Mesodermal cell (in vitro differentiated cells): ENCODE measurements at regions not wholly inside any gene's neighbourhood (a gene's known extent, or its start where the extent isn't known, plus 50 kb on each side); places are given as distances from the start of the nearest gene placed in this dataset.

Source experiments
- H3K27ac ChIP-seq: 2 replicates; pipeline ENCODE4 v1.7.0; 2013; ENCODE audit warnings: mild to moderate bottlenecking, low read depth, low read length, moderate library complexity; ENCODE audit not compliant: severe bottlenecking
- H3K36me3 ChIP-seq: 2 replicates; pipeline ENCODE4 v1.7.1; 2013; ENCODE audit warnings: mild to moderate bottlenecking, low read length, moderate library complexity; ENCODE audit not compliant: control insufficient read depth, insufficient read depth
- H3K4me1 ChIP-seq: one replicate; pipeline ENCODE4 v1.7.1; 2013; ENCODE audit warnings: mild to moderate bottlenecking, low read length; ENCODE audit not compliant: insufficient read depth, control insufficient read depth, poor library complexity, severe bottlenecking
- H3K4me3 ChIP-seq: 2 replicates; pipeline ENCODE4 v1.7.0; 2013; ENCODE audit warnings: low read length, control low read depth, mild to moderate bottlenecking; ENCODE audit not compliant: insufficient read depth, poor library complexity, severe bottlenecking; ENCODE audit errors: extremely low read depth
- H3K9me3 ChIP-seq: 2 replicates; pipeline ENCODE4 v1.7.1; 2013; ENCODE audit warnings: mild to moderate bottlenecking, low read length, moderate library complexity; ENCODE audit not compliant: control insufficient read depth
- WGBS, 2 experiments: methylation state at CpG; one replicate each; pipeline ENCODE4 v1.1.5; 2013; ENCODE audit warnings: missing lambda C conversion rate in 2 of 2; ENCODE audit not compliant: insufficient coverage in 2 of 2; 5-methylcytosine and 5-hydroxymethylcytosine counted together

DNA sequence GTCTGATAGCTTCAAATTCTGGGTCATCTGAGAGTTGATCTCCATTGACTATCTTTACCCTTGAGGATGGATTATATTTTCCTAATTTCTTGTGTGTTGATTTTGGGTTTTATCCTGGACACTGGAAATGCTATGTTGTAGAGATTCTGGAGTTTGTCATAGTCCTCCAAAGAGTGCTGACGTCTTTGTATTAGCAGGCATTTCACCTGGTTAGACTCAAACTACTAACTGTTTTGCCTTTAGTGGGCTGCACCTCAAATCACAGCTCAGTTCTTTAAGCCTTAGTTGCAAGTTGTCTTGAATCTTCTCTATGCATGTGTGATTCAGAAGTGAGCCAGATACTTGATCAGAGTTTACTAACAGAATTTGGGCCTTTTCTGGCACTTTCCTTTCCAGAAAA lies 264.3 kb downstream of the RPS24 start:
- 92% methylated on average over 1 of the region's 1 CpG; no CpG with 5 or more reads in 1 of the 2 experiments for WGBS, 2 experiments
- Histone ChIP-seq H3K4me1 (peaks cover 37% of the 10 kb centered on the region), H3K9me3 (no peaks in the 10 kb centered on the region), H3K36me3 (no peaks in the 10 kb centered on the region), H3K4me3 (no peak overlapping the region), H3K27ac (no peak overlapping the region)

DNA sequence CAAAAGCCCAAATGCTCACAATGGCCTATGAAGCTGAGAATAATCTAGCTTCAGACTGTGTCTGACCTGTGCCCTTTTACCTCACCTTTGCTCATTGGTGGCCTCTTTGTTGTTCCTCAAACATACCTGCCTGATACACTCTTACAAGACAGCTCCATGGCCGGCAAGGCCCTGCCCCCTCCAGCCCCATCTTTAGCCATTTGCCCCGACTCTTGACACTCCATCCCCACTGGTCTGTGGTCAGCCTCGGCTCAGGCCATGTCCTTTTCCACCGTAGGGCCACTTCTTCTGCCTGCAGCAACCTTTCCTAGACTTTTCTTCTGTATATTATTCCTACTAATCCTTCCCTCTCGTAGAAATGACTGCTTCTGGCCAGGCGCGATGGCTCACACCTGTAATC lies 265.2 kb downstream of the RPS24 start:
- 91 to 94% methylated on average over 3 to 4 of the region's 7 CpGs for WGBS, 2 experiments
- no peak overlapping the region for H3K27ac ChIP-seq
- no peaks in the 10 kb centered on the region for H3K9me3 ChIP-seq
- H3K4me3 ChIP-seq, result no peak overlapping the region
- no peaks in the 10 kb centered on the region for H3K36me3 ChIP-seq
- H3K4me1 ChIP-seq, result peaks cover 29% of the 10 kb centered on the region

DNA sequence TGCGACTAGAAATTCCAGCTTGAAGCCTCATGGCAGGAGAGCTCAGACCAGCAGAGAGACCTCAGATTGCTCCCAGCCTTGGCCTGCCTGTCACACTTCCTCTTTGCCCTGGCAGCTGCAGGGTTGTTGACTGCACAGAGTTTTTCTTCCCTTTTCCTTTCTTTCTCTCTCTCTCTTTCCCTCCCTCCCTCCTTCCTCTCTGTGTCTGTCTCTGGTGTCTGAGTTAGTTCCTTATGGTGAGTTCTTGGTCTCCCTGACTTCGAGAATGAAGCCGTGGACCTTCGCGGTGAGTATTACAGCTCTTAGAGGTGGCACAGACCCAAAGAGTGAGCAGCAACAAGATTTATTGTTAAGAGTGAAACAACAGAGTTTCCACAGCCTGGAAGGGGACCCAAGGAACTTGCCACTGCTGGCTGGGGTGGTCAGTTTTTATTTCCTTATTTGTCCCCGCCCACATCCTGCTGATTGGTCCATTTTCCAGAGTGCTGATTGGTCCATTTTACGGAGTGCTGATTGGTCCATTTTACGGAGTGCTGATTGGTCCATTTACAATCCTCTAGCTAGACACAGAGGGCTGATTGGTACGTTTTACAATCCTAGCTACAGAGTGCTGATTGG lies 266.3 kb downstream of the RPS24 start:
- no peak overlapping the region for H3K4me3 ChIP-seq
- H3K27ac ChIP-seq, result no peak overlapping the region
- 94 to 96% methylated on average over 6 to 9 of the region's 9 CpGs for WGBS, 2 experiments
- H3K36me3 ChIP-seq, result no peaks in the 10 kb centered on the region
- no peaks in the 10 kb centered on the region for H3K9me3 ChIP-seq
- H3K4me1 ChIP-seq, result peaks cover 21% of the 10 kb centered on the region

DNA sequence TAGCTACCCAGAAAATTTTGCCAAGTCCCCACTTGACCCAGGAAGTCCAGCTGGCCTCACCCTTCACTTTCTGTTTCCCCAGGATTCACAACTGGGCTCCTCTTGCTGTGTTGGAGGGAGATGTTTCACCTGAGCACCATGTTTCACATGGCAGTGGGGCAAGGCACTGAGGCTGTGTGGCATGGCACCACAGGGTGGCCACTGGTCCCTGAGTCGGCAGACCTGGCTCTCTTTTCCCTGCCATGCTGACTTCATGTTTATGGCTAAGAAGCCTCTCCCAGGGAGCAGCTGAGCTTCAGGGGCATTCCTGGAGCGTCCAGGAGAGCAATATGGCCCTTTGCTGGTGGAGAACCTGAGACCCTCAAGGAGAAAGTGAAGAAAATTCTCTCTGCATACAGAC lies 266.9 kb downstream of the RPS24 start:
- Histone ChIP-seq H3K4me3 (no peak overlapping the region), H3K9me3 (no peaks in the 10 kb centered on the region), H3K27ac (no peak overlapping the region), H3K36me3 (no peaks in the 10 kb centered on the region), H3K4me1 (peaks cover 15% of the 10 kb centered on the region)
- WGBS, 2 experiments, result 95 to 100% methylated on average over 1 to 2 of the region's 2 CpGs

DNA sequence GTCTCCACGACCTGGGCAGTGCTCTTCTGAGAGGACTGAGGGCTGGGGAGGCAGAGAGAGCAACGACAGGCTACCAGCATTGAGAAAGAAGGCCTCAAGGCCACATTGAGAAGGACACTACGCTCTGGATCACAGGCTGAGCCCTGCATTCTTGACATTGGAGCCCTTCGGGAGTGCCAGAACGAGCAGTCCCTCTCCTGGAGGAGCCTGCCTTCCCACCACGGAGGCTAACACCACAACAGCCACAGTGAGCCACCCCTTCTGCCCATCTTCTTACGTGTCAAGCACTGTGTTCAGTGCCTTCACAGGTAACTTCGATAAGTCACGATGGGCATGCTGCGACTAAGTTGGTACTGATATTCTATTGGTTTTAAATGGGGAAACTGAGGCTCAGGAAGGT lies 267.8 kb downstream of the RPS24 start:
- no peaks in the 10 kb centered on the region for H3K36me3 ChIP-seq
- no peaks in the 10 kb centered on the region for H3K9me3 ChIP-seq
- no peak overlapping the region for H3K4me3 ChIP-seq
- 91 to 92% methylated on average over 10 of the region's 10 CpGs for WGBS, 2 experiments
- H3K4me1 ChIP-seq, result peaks cover 14% of the 10 kb centered on the region
- no peak overlapping the region for H3K27ac ChIP-seq

DNA sequence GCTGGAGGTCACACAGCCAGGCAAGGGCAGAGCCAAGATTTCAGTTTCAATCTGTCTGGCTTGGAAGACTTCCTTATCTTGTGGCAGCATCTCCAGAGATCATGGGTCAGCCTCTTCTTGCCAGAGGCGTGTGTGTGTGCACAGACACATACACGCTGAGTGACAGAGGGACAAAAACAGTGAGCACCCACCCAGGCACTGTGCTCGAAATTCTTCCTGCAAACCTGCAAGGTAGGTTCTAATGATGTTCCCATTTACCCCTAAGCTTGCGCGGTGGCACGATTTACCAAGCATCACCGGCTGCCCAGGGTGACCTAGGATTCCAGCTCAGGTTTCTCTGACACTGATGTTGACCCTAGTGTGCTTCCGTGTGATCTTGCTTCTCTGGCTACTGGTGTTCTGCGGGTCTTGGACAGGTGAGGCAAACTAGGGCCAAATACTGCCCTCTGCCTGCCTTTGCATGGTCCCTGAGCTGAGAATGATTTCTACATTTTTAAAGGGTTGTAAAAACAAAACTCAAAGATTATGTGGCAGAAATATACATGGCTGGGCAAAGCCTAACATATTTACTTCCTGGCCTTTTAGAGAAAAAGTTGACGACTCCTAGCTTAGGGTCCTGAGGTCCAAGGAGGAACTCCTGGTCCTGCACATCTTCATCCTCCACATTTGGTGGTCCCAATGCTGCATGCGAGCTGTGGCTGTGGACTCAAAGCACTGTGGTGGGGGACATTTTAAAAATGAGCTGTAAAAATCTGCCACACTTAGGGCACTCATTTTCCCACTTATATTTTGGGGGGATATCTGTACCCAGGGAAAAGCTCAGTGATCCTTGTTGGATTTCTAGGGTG lies 268.5 kb downstream of the RPS24 start:
- H3K9me3 ChIP-seq, result no peaks in the 10 kb centered on the region
- H3K27ac ChIP-seq, result peak overlapping the region; percentile 78
- no peak overlapping the region for H3K4me3 ChIP-seq
- H3K4me1 ChIP-seq, result peaks cover 14% of the 10 kb centered on the region
- no peaks in the 10 kb centered on the region for H3K36me3 ChIP-seq
- 83 to 85% methylated on average over 9 to 10 of the region's 11 CpGs for WGBS, 2 experiments

DNA sequence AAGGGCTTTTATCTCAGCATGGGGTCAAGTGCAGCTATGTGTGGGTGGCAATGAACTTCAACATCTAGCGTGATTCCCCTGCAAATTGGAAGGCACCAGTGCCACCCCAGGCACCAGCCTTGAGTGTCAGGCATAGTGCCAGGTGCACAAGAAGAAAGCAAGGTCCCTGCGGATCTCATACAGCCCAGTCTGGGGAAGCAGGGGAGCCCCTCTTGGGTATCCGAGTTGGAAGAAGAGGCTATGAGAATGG lies 269.0 kb downstream of the RPS24 start:
- Histone ChIP-seq H3K4me3 (peak overlapping the region; percentile 37), H3K36me3 (no peaks in the 10 kb centered on the region), H3K27ac (peak overlapping the region; percentile 78), H3K9me3 (no peaks in the 10 kb centered on the region), H3K4me1 (peaks cover 14% of the 10 kb centered on the region)
- WGBS, 2 experiments, result 6 to 37% methylated on average over 3 of the region's 3 CpGs

DNA sequence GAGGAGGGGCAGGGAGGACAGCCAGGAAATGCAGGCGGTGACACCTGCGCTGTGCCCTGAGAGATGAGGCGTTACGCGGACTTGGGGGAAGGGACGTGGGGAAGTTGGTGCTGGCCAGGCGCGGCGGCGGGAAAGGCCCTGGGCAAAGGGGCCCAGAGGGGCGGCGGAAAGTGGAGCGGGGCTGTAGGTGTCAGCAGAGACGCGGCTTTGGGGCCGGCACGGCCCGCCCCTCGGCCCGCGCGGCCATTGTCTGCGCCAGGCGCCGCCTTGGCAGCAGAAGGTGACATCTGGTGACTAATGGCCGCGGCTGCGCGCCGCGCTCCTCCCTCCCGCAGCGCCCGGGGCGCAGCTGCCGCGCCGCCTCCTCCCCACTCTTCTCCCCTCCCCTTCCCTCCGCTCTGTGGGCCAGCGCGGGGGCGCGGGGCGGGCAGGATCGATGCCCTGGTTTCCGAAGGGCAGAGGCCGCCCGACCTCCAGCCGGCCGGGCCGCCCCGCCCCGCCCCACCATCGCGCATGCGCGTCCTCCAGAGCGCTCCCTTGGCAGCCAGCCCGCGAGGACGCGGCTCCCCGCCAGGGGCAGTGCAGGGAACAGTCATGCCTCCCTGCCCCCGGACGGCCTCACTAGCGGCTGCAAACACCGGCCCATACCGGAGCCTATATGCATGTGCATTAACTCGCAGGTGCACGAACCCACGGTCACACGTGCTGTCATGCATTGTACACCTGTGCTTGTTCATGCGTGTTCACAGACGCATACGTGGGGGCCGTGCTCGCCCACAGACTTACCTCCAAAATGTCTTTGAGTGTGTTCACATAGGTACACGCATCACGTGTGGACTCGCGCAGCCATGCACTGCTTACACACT lies 269.6 kb downstream of the RPS24 start:
- Histone ChIP-seq H3K4me1 (peaks cover 14% of the 10 kb centered on the region), H3K36me3 (no peaks in the 10 kb centered on the region), H3K27ac (peak overlapping the region; percentile 78), H3K9me3 (no peaks in the 10 kb centered on the region), H3K4me3 (peak overlapping the region; percentile 37)
- WGBS, 2 experiments, result 9 to 17% methylated on average over 37 to 71 of the region's 81 CpGs

DNA sequence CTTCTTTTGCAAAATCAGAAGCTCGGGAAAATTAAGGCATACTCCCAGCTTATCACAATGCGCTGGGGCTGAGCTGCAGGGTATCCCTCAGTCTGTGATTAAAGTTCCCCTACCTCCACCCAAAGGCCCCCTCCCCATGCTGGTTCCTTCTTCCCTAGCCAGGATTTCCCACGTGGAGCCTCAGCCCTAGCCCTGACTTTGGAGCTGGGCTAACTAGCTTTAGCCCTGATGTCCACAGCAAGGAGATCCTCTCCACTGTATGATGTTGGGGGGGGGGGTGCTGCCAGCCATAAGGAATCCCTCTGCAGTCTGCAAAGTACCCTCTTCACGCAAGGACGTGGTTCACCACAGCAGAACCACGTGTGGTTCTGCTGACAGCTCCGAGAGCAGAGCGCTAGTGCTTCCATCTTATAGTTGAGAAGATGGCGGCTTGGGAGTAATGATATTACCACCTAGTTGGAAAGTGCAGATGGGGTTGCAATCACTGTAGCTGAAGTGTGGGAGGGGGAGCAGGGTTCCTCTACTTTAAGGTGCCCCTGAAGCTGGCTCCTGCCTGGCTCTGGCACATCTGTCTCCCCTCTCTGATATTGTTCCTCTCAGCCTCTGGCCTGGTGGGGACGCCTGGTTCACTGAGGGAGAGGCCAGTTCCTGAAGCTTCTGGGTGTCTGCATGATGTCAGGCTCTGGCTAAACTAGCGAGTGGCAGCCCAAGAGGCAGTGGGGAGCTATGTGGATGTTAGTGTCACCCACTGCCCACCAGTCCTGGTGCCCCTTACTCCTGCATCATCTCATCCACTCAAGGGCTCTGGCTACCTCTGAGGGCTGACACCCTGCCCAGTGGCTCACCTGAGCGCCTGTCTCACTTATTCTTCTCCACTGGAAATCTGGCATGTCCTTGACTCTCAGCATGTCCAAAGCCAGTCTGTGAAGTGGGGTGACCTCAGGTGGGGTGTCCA lies 270.7 kb downstream of the RPS24 start:
- H3K9me3 ChIP-seq, result no peaks in the 10 kb centered on the region
- peaks cover 14% of the 10 kb centered on the region for H3K4me1 ChIP-seq
- H3K4me3 ChIP-seq, result no peak overlapping the region
- WGBS, 2 experiments, result 90 to 93% methylated on average over 8 to 10 of the region's 12 CpGs
- H3K27ac ChIP-seq, result no peak overlapping the region
- no peaks in the 10 kb centered on the region for H3K36me3 ChIP-seq

DNA sequence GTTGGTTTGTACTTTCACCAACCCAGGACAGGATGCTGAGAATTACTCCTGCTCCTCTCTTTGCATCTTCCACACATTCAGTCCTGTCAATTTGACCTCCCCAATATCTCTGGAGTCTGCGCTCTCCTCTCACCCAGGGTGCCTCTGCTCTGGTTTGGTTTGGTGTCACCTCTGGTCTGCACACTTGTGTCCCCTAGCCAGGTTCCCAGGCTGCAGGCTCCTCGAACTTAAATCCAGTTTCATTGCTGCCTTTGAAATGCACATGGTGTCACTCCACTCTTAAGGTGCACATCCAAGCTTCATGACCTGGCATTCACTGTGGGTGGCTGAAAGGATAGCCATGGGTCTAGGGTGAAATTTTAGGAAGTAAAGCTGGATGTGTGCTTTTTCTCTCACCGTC lies 271.6 kb downstream of the RPS24 start:
- H3K4me3 ChIP-seq, result no peak overlapping the region
- no peaks in the 10 kb centered on the region for H3K36me3 ChIP-seq
- WGBS, 2 experiments, result 80 to 93% methylated on average over 2 of the region's 3 CpGs
- peaks cover 14% of the 10 kb centered on the region for H3K4me1 ChIP-seq
- no peak overlapping the region for H3K27ac ChIP-seq
- H3K9me3 ChIP-seq, result no peaks in the 10 kb centered on the region
